Ovary (tissue), 7 donors: ENCODE measurements at regions not wholly inside any gene's neighbourhood (a gene's known extent, or its start where the extent isn't known, plus 50 kb on each side); places are given as distances from the start of the nearest gene placed in this dataset.

Source experiments
- DNase-seq, 5 donors: peaks; one replicate each; pipeline ENCODE4 v3.0.0-alpha.2; 2019 to 2020
- H3K27ac ChIP-seq, 2 donors: fragments of 200-600 bp; one replicate each; pipeline versions ENCODE4 v1.5.1 to v1.8.0; 2019 to 2022
- H3K27me3 ChIP-seq: fragments of 200-600 bp; one replicate; pipeline ENCODE4 v1.8.0; 2022
- H3K36me3 ChIP-seq: fragments of 200-600 bp; sonication (generic); one replicate; pipeline ENCODE4 v1.5.1; 2019
- H3K4me1 ChIP-seq: one replicate; pipeline ENCODE4 v1.8.1; 2013; ENCODE audit warnings: mild to moderate bottlenecking, moderate library complexity; ENCODE audit not compliant: insufficient read depth
- H3K4me3 ChIP-seq: fragments of 200-600 bp; sonication (generic); one replicate; pipeline ENCODE4 v1.5.1; 2017
- H3K9me3 ChIP-seq, 2 donors: fragments of 200-600 bp in 1 of 2; sonication (generic) in 1 of 2; one replicate each; pipeline versions ENCODE4 v1.5.1 to v1.8.1; 2013 to 2019; ENCODE audit warnings: mild to moderate bottlenecking in 1 of 2, moderate library complexity in 1 of 2
- EP300 ChIP-seq: sonication (generic); formaldehyde crosslinking; IDR thresholded peaks from one replicate; pipeline ENCODE4 v1.6.1; 2017; ENCODE audit warnings: antibody characterized with exemption
- POLR2A ChIP-seq: fragments of 450-650 bp; IDR thresholded peaks from one replicate; pipeline ENCODE4 v1.6.1; 2017; ENCODE audit warnings: antibody characterized with exemption, mild to moderate bottlenecking, moderate library complexity
- WGBS, 3 donors: extraction: QIAGEN DNeasy Blood & Tissue Kit in 1 of 3; methylation state at CpG; one replicate each; pipeline versions ENCODE4 v1.1.5 to v1.1.7; 2013 to 2017; 5-methylcytosine and 5-hydroxymethylcytosine counted together
- intact Hi-C, 4 donors: fragments of 100-400 bp; cut with DNase I; formaldehyde crosslinking; loops; one replicate each; pipeline versions ENCODE4 v1.11.0 to v1.15.1; 2022 to 2023
- TF ChIP-seq, protein P1 (sequence below), 3 donors: fragments of 450-650 bp in 2 of 3; fragments of 200-600 bp in 1 of 3; IDR thresholded peaks; one replicate each; pipeline versions ENCODE4 v1.5.1 to v1.8.0; 2016 to 2022; ENCODE audit warnings: antibody characterized with exemption in 3 of 3, mild to moderate bottlenecking in 1 of 3
- donor health status: DM: no; HTN: no; CAD: no; lungs with moderate emphysema.
- donor health status: DM: no; HTN: no; CAD: no.
- donor health status: Bipolar disorder and iron deficiency.
- donor health status: DM: no; HTN: no; CAD: no.
- donor health status: DM: yes; HTN: yes; CAD: no.

DNA sequence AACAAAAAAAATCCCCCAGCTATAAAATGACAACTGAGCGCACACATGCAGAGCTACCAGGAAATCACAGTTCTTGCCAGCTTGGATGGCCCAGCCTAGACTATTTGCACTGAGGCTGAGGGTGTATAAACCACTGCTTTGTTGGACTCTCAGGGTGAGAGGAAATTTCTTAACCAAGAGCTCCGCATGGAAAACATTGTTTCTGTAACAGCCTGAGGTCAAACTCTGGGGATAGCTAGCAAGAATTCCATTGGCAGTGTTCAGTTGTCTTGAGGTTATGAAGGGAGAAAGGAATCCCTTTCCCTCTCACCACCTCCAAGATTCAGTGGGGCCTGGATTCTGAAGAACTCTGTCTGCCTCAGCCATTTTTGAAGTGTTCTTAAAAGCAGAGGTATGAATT lies 360.0 kb downstream of the OSTF1 start:
- WGBS, 3 donors, result 18 to 28% (median 25%) methylated on average over 2 of the region's 2 CpGs
- TF ChIP-seq POLR2A (no peak), EP300 (no peak)
- TF ChIP-seq, protein P1, sequence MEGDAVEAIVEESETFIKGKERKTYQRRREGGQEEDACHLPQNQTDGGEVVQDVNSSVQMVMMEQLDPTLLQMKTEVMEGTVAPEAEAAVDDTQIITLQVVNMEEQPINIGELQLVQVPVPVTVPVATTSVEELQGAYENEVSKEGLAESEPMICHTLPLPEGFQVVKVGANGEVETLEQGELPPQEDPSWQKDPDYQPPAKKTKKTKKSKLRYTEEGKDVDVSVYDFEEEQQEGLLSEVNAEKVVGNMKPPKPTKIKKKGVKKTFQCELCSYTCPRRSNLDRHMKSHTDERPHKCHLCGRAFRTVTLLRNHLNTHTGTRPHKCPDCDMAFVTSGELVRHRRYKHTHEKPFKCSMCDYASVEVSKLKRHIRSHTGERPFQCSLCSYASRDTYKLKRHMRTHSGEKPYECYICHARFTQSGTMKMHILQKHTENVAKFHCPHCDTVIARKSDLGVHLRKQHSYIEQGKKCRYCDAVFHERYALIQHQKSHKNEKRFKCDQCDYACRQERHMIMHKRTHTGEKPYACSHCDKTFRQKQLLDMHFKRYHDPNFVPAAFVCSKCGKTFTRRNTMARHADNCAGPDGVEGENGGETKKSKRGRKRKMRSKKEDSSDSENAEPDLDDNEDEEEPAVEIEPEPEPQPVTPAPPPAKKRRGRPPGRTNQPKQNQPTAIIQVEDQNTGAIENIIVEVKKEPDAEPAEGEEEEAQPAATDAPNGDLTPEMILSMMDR (IDR thresholded peaks at IDR 0.05), result no peak
- Histone ChIP-seq H3K36me3 (no peaks in the 10 kb centered on the region), H3K4me3 (no peak overlapping the region), H3K27ac (peak overlapping the region in 1 of 2 donors; percentile 46), H3K9me3 (no peaks in the 10 kb centered on the region), H3K27me3 (no peaks in the 10 kb centered on the region), H3K4me1 (peaks cover 11% of the 10 kb centered on the region)
- intact Hi-C loops, result no loop called here
- DNase-seq, result no peak

DNA sequence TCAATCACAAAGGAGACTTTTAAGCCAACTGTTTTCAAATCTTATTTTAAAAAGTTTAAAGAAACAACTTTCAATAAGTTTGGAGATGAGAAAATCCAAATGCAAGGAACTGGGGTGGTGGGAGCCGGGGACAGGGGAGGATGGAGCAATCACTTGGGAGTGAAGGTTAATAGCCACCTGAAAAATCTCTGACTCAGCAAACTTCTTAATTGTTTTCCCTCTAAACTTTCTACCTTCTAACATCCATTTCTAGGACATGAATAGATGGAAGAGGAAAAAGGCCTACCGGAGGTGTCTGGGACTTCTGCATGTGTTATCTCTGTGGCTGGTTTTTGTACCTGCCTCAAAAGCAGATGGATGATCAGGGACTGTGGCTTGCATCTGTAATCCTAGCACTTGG lies 360.6 kb downstream of the OSTF1 start:
- peak overlapping the region in 1 of 2 donors; percentile 46 for H3K27ac ChIP-seq
- intact Hi-C loops, result no loop called here

DNA sequence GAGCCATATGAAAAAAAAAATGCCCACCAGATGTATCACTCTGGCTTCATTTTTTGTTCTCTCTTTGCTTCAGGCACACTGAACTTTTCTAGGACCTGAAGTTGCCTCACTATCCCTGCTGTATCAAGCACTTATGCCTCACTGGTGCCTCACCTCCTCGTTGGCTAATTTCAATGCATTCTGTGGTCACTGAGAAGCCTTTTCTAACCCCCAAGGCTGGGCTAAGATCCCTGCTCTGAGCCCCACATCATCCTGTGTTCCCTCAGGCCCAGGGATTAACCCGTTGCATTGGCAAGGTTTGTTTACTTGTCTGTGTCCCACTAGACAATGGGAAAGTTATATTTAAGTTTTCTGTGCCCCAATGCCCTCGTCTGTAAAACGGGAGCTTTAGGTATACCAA lies 362.7 kb downstream of the OSTF1 start:
- H3K9me3 ChIP-seq, result no peaks in the 10 kb centered on the region
- H3K27ac ChIP-seq, result no peak overlapping the region
- TF ChIP-seq POLR2A (no peak), EP300 (no peak)
- TF ChIP-seq, protein P1 (IDR thresholded peaks at IDR 0.05), result no peak
- H3K4me1 ChIP-seq, result peaks cover 11% of the 10 kb centered on the region
- WGBS, 3 donors, result 53 to 76% (median 71%) methylated on average over 4 of the region's 4 CpGs
- intact Hi-C loops, result no loop called here
- no peaks in the 10 kb centered on the region for H3K36me3 ChIP-seq
- DNase-seq, result no peak
- H3K4me3 ChIP-seq, result no peak overlapping the region
- H3K27me3 ChIP-seq, result no peaks in the 10 kb centered on the region

More for the DNA sequence above, 360.6 kb downstream of the OSTF1 start:
- H3K27me3 ChIP-seq, result no peaks in the 10 kb centered on the region
- H3K4me1 ChIP-seq, result peaks cover 11% of the 10 kb centered on the region
- H3K4me3 ChIP-seq, result no peak overlapping the region
- no peak for DNase-seq
- no peak for TF ChIP-seq EP300
- TF ChIP-seq, protein P1 (IDR thresholded peaks at IDR 0.05), result no peak
- no peak for TF ChIP-seq POLR2A
- H3K9me3 ChIP-seq, result no peaks in the 10 kb centered on the region
- WGBS, 3 donors, result 94 to 99% (median 98%) methylated on average over 2 of the region's 2 CpGs
- no peaks in the 10 kb centered on the region for H3K36me3 ChIP-seq

DNA sequence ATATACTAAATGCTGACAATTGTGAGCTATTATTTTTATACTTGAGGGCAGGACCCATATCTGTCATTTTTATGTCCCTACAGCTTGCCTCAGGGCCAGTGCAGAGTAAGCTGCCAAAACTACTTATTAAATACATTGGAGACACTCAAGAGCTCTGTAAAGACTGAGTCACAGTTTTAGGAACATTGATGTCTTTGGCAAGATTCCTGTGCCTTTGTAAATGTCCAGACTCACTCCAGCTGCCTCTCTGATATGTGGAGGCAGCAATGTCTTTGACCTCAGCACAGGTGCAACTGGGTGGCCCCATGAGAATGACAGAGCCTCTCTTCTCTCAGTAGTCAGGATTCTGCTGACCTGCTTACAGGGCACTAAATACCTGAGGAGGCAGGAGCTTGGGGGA lies 363.2 kb downstream of the OSTF1 start:
- Histone ChIP-seq H3K4me3 (no peak overlapping the region), H3K36me3 (no peaks in the 10 kb centered on the region), H3K27ac (no peak overlapping the region), H3K4me1 (peaks cover 10% of the 10 kb centered on the region), H3K9me3 (no peaks in the 10 kb centered on the region), H3K27me3 (no peaks in the 10 kb centered on the region)
- no peak for DNase-seq
- no peak for TF ChIP-seq POLR2A
- TF ChIP-seq, protein P1 (IDR thresholded peaks at IDR 0.05), result no peak
- intact Hi-C loops, result no loop called here

DNA sequence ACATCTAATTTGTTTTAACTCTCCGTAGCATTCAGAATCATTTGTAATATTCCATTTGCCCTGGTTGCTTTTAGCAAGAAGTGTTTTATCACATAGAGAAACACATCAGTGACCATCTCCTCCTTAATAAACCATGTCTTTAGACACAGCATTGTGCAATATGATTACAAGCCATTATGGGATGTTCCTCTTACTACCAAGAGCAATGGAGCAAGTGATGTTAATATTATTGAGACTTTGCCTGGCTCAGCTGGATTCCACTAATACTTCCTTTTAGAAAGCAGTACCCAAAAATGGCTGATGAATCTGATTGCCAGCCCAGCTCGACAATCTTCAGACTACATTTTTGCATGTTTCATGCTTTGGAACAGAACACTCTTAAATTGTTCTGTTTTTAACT lies 364.2 kb downstream of the OSTF1 start:
- WGBS, 3 donors, result 51 to 59% (median 53%) methylated on average over 2 of the region's 2 CpGs
- no peak overlapping the region for H3K27ac ChIP-seq
- no peak for DNase-seq
- H3K9me3 ChIP-seq, result no peaks in the 10 kb centered on the region
- no peak for TF ChIP-seq POLR2A
- TF ChIP-seq, protein P1 (IDR thresholded peaks at IDR 0.05), result no peak
- TF ChIP-seq EP300, result no peak
- intact Hi-C loops, result no loop called here
- H3K36me3 ChIP-seq, result no peaks in the 10 kb centered on the region
- no peaks in the 10 kb centered on the region for H3K27me3 ChIP-seq
- H3K4me3 ChIP-seq, result no peak overlapping the region
- H3K4me1 ChIP-seq, result peaks cover 10% of the 10 kb centered on the region
